ENCODE measurements at regions not wholly inside any gene's neighbourhood (a gene's known extent, or its start where the extent isn't known, plus 50 kb on each side); places are given as distances from the start of the nearest gene placed in this dataset.

GRCh38 chr9:84592918-84593317 lies 76.6 kb upstream of the NTRK2 start:
- Mint-ChIP-seq H3K27me3 (no peaks in the 10 kb centered on the region), H3K4me1 (peaks cover 7% of the 10 kb centered on the region), H3K27ac (no peak overlapping the region), H3K36me3 (ENCODE audit: low read depth) (no peaks in the 10 kb centered on the region), H3K4me3 (no peak overlapping the region), H3K9me3 (peaks cover 13% of the 10 kb centered on the region)
- intact Hi-C loops (cut with micrococcal nuclease), result no loop called here
- DNase-seq, result no peak

- Mint-ChIP-seq H3K36me3 (ENCODE audit: low read depth) (no peaks in the 10 kb centered on the region), H3K4me3 (no peak overlapping the region), H3K9me3 (peaks cover 18% of the 10 kb centered on the region), H3K4me1 (peaks cover 7% of the 10 kb centered on the region), H3K27me3 (no peaks in the 10 kb centered on the region), H3K27ac (no peak overlapping the region)
- intact Hi-C loops (cut with micrococcal nuclease), result no loop called here
- DNase-seq, result no peak
These were observed 76.2 kb upstream of the NTRK2 start for GRCh38 chr9:84593352-84593751.

- intact Hi-C loops (cut with micrococcal nuclease), result no loop called here
- H3K36me3 Mint-ChIP-seq (ENCODE audit: low read depth), result no peaks in the 10 kb centered on the region
- DNase-seq, result no peak
- H3K4me3 Mint-ChIP-seq, result peak overlapping the region; percentile 17
- H3K9me3 Mint-ChIP-seq, result peaks cover 21% of the 10 kb centered on the region
- no peaks in the 10 kb centered on the region for H3K27me3 Mint-ChIP-seq
- H3K27ac Mint-ChIP-seq, result no peak overlapping the region
- H3K4me1 Mint-ChIP-seq, result peaks cover 7% of the 10 kb centered on the region
These were observed 72.4 kb upstream of the NTRK2 start for GRCh38 chr9:84597131-84597530.

GRCh38 chr9:84598921-84599636 lies 70.5 kb upstream of the NTRK2 start:
- H3K4me3 Mint-ChIP-seq, result no peak overlapping the region
- peaks cover 7% of the 10 kb centered on the region for H3K4me1 Mint-ChIP-seq
- peaks cover 21% of the 10 kb centered on the region for H3K9me3 Mint-ChIP-seq
- H3K36me3 Mint-ChIP-seq (ENCODE audit: low read depth), result no peaks in the 10 kb centered on the region
- DNase-seq, result no peak
- no peaks in the 10 kb centered on the region for H3K27me3 Mint-ChIP-seq
- intact Hi-C loops (cut with micrococcal nuclease), result no loop called here
- no peak overlapping the region for H3K27ac Mint-ChIP-seq

- Mint-ChIP-seq H3K36me3 (ENCODE audit: low read depth) (no peaks in the 10 kb centered on the region), H3K27ac (no peak overlapping the region), H3K4me3 (no peak overlapping the region), H3K27me3 (no peaks in the 10 kb centered on the region), H3K9me3 (peaks cover 21% of the 10 kb centered on the region), H3K4me1 (peaks cover 7% of the 10 kb centered on the region)
- intact Hi-C loops (cut with micrococcal nuclease), result no loop called here
- DNase-seq, result no peak
These were observed 68.8 kb upstream of the NTRK2 start for GRCh38 chr9:84600739-84601138.

- H3K27me3 Mint-ChIP-seq, result no peaks in the 10 kb centered on the region
- DNase-seq, result no peak
- H3K4me1 Mint-ChIP-seq, result no peaks in the 10 kb centered on the region
- no peaks in the 10 kb centered on the region for H3K36me3 Mint-ChIP-seq (ENCODE audit: low read depth)
- H3K27ac Mint-ChIP-seq, result no peak overlapping the region
- intact Hi-C loops (cut with micrococcal nuclease), result no loop called here
- H3K4me3 Mint-ChIP-seq, result no peak overlapping the region
- peaks cover under 1% of the 10 kb centered on the region for H3K9me3 Mint-ChIP-seq
These were observed 65.3 kb upstream of the NTRK2 start for GRCh38 chr9:84604223-84604622.

GRCh38 chr9:84609779-84610178 lies 59.8 kb upstream of the NTRK2 start:
- H3K27me3 Mint-ChIP-seq, result no peaks in the 10 kb centered on the region
- H3K27ac Mint-ChIP-seq, result no peak overlapping the region
- intact Hi-C loops (cut with micrococcal nuclease), result no loop called here
- H3K4me3 Mint-ChIP-seq, result no peak overlapping the region
- no peaks in the 10 kb centered on the region for H3K36me3 Mint-ChIP-seq (ENCODE audit: low read depth)
- H3K4me1 Mint-ChIP-seq, result no peaks in the 10 kb centered on the region
- no peak for DNase-seq
- peaks cover 4% of the 10 kb centered on the region for H3K9me3 Mint-ChIP-seq

GRCh38 chr9:84613431-84613830 lies 56.1 kb upstream of the NTRK2 start:
- no peak overlapping the region for H3K27ac Mint-ChIP-seq
- no peak overlapping the region for H3K4me3 Mint-ChIP-seq
- H3K9me3 Mint-ChIP-seq, result peaks cover 4% of the 10 kb centered on the region
- peaks cover 1% of the 10 kb centered on the region for H3K27me3 Mint-ChIP-seq
- DNase-seq, result no peak
- H3K36me3 Mint-ChIP-seq (ENCODE audit: low read depth), result no peaks in the 10 kb centered on the region
- H3K4me1 Mint-ChIP-seq, result no peaks in the 10 kb centered on the region
- intact Hi-C loops (cut with micrococcal nuclease), result no loop called here

- no peak for DNase-seq
- no peaks in the 10 kb centered on the region for H3K36me3 Mint-ChIP-seq (ENCODE audit: low read depth)
- H3K4me1 Mint-ChIP-seq, result no peaks in the 10 kb centered on the region
- intact Hi-C loops (cut with micrococcal nuclease), result no loop called here
- H3K27me3 Mint-ChIP-seq, result peaks cover 1% of the 10 kb centered on the region
- H3K9me3 Mint-ChIP-seq, result no peaks in the 10 kb centered on the region
- H3K27ac Mint-ChIP-seq, result no peak overlapping the region
- no peak overlapping the region for H3K4me3 Mint-ChIP-seq
These were observed 54.0 kb upstream of the NTRK2 start for GRCh38 chr9:84615544-84615943.

GRCh38 chr9:84617411-84618029 lies 52.0 kb upstream of the NTRK2 start:
- no peak overlapping the region for H3K27ac Mint-ChIP-seq
- intact Hi-C loops (cut with micrococcal nuclease), result no loop called here
- peaks cover 1% of the 10 kb centered on the region for H3K27me3 Mint-ChIP-seq
- no peak overlapping the region for H3K4me3 Mint-ChIP-seq
- DNase-seq, result no peak
- no peaks in the 10 kb centered on the region for H3K36me3 Mint-ChIP-seq (ENCODE audit: low read depth)
- H3K4me1 Mint-ChIP-seq, result no peaks in the 10 kb centered on the region
- H3K9me3 Mint-ChIP-seq, result no peaks in the 10 kb centered on the region

Measured in activated CD4-positive, alpha-beta T cell treated with anti-CD3 and anti-CD28 coated beads, Interleukin-2, amount 10 ng/mL, durations not matched to agents 24 days and 14 days (primary cell).